ENCODE measurements at regions not wholly inside any gene's neighbourhood (a gene's known extent, or its start where the extent isn't known, plus 50 kb on each side); places are given as distances from the start of the nearest gene placed in this dataset.

- no peak overlapping the region for H3K23ac ChIP-seq (ENCODE audit: insufficient read length)
- no peak overlapping the region for H3K4me2 ChIP-seq (ENCODE audit: insufficient read depth in 1 of 2, low read depth in 2 of 2, low read length in 2 of 2)
- DNase-seq (ENCODE audit: low read depth in 1 of 2, low spot score in 2 of 2): no peak
- H3K4me1 ChIP-seq (replicated peaks in 1 of 4; ENCODE audit: control insufficient read depth in 3 of 4, insufficient read depth in 4 of 4, low read length in 3 of 4): no peaks in the 10 kb centered on the region
- H4K20me1 ChIP-seq (replicated peaks in 1 of 2; ENCODE audit: control insufficient read depth in 1 of 2, insufficient read depth in 2 of 2, low read length in 2 of 2): no peaks in the 10 kb centered on the region
- no peak overlapping the region for H2BK12ac ChIP-seq (ENCODE audit: low read depth, low read length)
- H3K14ac ChIP-seq (ENCODE audit: insufficient read length): no peak overlapping the region
- no peak overlapping the region for H3K4ac ChIP-seq (replicated peaks; ENCODE audit: insufficient read length, low read depth, low read length)
- no peak overlapping the region for H3K4me3 ChIP-seq (ENCODE audit: extremely low read depth in 1 of 4, insufficient read depth in 2 of 4, low read depth in 3 of 4, low read length in 4 of 4)
- no peak overlapping the region for H4K91ac ChIP-seq (replicated peaks; ENCODE audit: insufficient read length, low read length)
- no peaks in the 10 kb centered on the region for H3K79me2 ChIP-seq (ENCODE audit: control insufficient read depth in 1 of 2, insufficient read depth in 2 of 2, low read length in 2 of 2)
- H3K36me3 ChIP-seq (ENCODE audit: control insufficient read depth in 2 of 4, insufficient read depth in 4 of 4, low read length in 3 of 4): no peaks in the 10 kb centered on the region
- H3K9ac ChIP-seq (replicated peaks in 1 of 4; ENCODE audit: extremely low read depth in 1 of 4, low read depth in 3 of 4, low read length in 3 of 4): no peak overlapping the region
- H2BK15ac ChIP-seq (ENCODE audit: low read length): no peak overlapping the region
- H2AFZ ChIP-seq (ENCODE audit: low read length): no peak overlapping the region
- no peak overlapping the region for H4K5ac ChIP-seq (ENCODE audit: insufficient read length, low read depth, low read length)
- no peak overlapping the region for H3K56ac ChIP-seq (replicated peaks; ENCODE audit: insufficient read length, low read depth, low read length)
- no peaks in the 10 kb centered on the region for H3K79me1 ChIP-seq (ENCODE audit: low read depth, low read length)
- H3K18ac ChIP-seq (ENCODE audit: extremely low read depth, low read length): no peak overlapping the region
- CTCF ChIA-PET (ENCODE audit: partially characterized antibody): no interaction called here
- H2AK5ac ChIP-seq (ENCODE audit: low read depth, low read length): no peak overlapping the region
- peaks cover 3 to 5% of the 10 kb centered on the region in 2 experiments; a peak in 1 of 4 replicates for H3K9me3 ChIP-seq (ENCODE audit: insufficient read depth in 2 of 2, low read depth in 1 of 2, low read length in 1 of 2)
- no peaks in the 10 kb centered on the region for H3K23me2 ChIP-seq (ENCODE audit: low read depth, low read length)
- FAIRE-seq: no peak
- no peak overlapping the region for H2BK5ac ChIP-seq (ENCODE audit: low read depth, low read length)
- POLR2A ChIA-PET (ENCODE audit: partially characterized antibody): no interaction called here
- H3K27me3 ChIP-seq (replicated peaks in 1 of 4; ENCODE audit: control insufficient read depth in 3 of 4, extremely low read depth in 1 of 4, insufficient read depth in 3 of 4, low read length in 3 of 4): no peaks in the 10 kb centered on the region
- TF ChIP-seq SAP30 (IDR thresholded peaks at IDR 0.05; ENCODE audit: insufficient read depth, insufficient replicate concordance, low read length): no peak
- no peak for TF ChIP-seq TEAD4 (IDR thresholded peaks at IDR 0.05; ENCODE audit: low read depth, low read length)
- TF ChIP-seq KDM4A (IDR thresholded peaks at IDR 0.05; ENCODE audit: low read depth, low read length, severe bottlenecking): no peak
- TF ChIP-seq SP4 (IDR thresholded peaks at IDR 0.05; ENCODE audit: low read length): no peak
- no peak for TF ChIP-seq TCF12 (IDR thresholded peaks at IDR 0.05; ENCODE audit: low read depth, low read length)
- no peak for TF ChIP-seq MAX (IDR thresholded peaks at IDR 0.05)
- no peak for TF ChIP-seq CREB1 (IDR thresholded peaks at IDR 0.05)
- no peak for TF ChIP-seq CBX5 (IDR thresholded peaks at IDR 0.05; ENCODE audit: low read depth, low read length)
- TF ChIP-seq SIRT6 (IDR thresholded peaks at IDR 0.05; ENCODE audit: low read length): no peak
- no peak for TF ChIP-seq SIX5 (IDR thresholded peaks at IDR 0.05; ENCODE audit: low read depth, low read length)
- no peak for TF ChIP-seq TAF1 (IDR thresholded peaks at IDR 0.05; ENCODE audit: low read depth, low read length)
- TF ChIP-seq ATF2 (IDR thresholded peaks at IDR 0.05; ENCODE audit: low read length): no peak
- H2BK120ac ChIP-seq (replicated peaks; ENCODE audit: low read depth, low read length): no peak overlapping the region
- H2BK20ac ChIP-seq (ENCODE audit: low read length): no peak overlapping the region
- WGBS, 2 experiments (ENCODE audit: extremely low coverage in 1 of 2, insufficient coverage in 1 of 2, insufficient read length in 1 of 2, insufficient replicate concordance in 2 of 2, low coverage in 1 of 2, low lambda C conversion rate in 2 of 2, missing lambda C conversion rate in 1 of 2): 90% methylated on average over 1 of the region's 1 CpG; no CpG with 5 or more reads in 1 of the 2 experiments
- no peak overlapping the region for H3K27ac ChIP-seq (ENCODE audit: low read depth, low read length)
- no peak overlapping the region for H4K8ac ChIP-seq (ENCODE audit: extremely low read depth, insufficient read depth, low read length)
These were observed 594.2 kb upstream of the FZD8 start for GRCh38 chr10:36236341-36236740.
